GM19351 (cell line): ENCODE measurements at regions not wholly inside any gene's neighbourhood (a gene's known extent, or its start where the extent isn't known, plus 50 kb on each side); places are given as distances from the start of the nearest gene placed in this dataset.

Source experiments
- ATAC-seq: cut with Tn5 transposase; IDR thresholded peaks from one replicate; pipeline ENCODE4 v1.9.1; 2021; ENCODE audit warnings: mild to moderate bottlenecking, moderate library complexity; ENCODE audit not compliant: unreplicated experiment

DNA sequence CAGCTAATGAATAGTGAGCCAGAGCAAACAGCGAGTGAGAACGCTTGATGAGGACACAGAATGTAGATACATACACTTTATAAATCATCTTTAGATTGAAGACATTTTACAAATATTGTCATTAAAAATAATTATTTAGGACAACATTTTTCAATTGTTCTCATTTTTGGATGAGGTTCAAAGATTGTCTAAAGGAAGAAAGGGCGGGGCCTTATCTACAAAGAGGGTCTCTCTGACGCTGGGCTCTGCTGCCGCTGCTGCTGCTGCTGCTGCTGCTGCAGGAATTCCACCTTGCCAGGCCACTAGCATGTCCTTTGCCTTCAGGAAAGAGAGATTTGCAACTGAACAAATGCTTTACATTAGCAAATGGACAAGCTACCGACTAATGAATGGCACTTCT lies 220.7 kb upstream of the TMEM161B start:
- no peak for ATAC-seq

DNA sequence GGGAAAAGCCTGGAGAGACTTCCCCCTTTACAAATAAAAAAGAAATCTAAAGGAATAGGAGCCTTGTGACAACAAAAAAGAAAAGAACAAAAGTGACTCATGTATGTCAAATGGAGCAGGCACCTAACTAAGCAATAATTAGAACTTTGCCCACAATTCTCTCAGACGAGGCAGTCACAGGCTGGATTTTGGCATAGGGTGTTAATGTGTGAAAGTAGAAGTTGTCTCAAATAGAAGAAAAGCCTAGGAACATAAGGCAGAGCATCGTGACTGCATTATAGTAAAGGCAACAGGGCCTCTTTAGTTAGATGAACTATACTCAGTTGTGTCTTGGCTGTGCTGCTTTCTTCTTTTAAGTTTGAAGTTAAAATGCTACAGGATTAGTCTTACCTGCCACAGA lies 219.9 kb upstream of the TMEM161B start:
- no peak for ATAC-seq

DNA sequence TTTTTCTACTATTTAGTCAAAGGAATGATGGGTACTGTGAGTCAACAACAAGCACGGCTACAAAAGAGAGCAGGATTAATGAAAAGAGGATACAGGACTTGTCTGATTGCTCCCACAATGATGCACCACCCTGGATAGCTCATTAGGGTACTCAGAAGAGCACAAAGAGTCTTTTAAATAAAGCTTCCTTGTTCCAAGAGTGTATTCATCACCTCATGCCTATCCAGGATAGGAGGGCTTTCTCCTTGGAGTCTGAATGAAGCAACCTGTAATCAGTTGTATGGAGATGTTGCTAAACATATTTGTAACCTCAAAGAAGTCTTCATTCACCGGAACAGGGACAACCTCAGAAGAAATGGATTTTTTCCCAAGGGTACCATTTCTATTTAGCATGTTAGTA lies 219.5 kb upstream of the TMEM161B start:
- no peak for ATAC-seq

DNA sequence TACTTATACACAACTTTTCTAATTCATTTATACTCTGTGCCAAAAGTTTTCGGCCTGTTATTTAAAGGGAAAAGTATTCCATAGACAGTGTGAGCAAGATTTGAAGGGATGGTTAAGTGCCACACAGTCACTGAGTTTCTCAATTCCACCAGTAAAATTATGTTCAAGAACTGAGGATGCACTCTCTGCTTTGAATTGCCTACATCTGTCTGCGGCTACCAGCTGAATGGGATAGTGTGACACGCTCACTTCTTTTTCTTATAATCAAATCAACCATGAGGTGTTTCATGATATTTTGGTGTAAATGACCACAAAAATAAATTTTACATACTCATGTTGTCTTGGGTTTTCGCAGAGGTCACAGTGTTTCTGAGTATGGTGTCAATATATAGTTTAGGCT lies 218.4 kb upstream of the TMEM161B start:
- no peak for ATAC-seq

DNA sequence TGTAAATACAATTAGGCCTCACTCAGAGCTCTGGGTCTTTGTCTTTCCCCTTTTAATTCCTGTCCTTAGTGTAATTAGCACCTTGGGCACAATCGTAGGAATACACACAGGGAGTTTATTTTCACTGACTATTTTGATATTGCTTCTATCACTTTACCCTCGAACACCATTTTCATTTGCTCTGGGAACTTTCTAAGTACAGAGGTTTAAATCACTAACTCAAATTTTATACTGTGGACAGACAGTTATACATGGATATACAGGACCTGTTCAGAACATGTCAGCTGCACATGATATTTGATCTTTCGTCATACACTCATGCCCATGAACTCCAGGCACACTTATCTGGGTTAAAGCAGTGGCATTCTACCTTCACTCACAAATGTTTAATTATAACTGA lies 217.8 kb upstream of the TMEM161B start:
- ATAC-seq = no peak

DNA sequence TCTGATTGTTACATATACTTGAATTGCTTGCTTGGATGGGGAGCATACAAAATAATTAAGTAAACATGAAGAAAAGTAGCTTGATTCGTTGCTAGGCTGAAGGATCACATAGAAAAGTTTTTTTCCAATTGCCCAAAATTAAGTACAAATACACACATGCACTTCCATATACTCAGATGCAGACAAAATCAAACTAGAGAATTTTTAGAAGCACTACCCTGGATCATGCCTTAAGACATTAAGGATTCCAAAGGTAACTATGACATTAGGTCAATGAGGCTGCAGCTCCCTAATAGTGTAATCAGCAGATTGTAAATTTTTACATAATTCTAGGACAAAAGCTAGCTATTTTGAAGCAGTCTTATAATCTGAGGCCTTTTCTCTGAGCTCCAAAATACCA lies 216.9 kb upstream of the TMEM161B start:
- no peak for ATAC-seq

DNA sequence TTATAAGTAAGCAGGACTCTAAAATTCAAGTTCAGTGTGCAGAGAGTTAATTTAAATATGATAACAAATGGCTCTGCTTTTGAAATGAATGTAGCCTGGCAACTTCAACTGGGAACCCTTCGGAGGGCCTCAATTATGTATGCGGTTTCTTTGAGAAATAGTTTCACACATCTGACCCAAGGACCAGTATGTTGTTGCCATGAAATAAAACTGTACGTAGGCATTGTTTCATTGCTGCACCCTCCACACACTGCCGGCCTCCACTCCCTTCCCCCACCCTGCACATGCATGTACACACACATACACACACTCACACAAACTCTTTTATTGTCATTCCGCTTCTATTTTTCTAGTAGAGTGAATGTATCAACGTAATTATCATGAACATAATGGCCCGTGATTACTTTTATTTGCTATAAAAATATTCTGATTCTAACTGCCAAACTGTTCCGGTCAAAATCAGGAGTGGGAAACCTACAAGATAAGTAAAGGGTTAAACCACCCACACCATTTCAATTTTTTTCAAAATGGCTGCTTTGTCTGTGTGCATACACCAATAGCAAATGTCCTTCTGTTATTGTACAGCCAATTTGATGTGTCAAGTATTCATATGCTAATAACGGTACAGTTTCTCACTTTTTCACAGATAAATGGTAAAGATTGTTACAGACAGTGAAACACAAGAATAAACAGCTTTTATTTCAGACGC lies 215.5 kb upstream of the TMEM161B start:
- no peak for ATAC-seq

DNA sequence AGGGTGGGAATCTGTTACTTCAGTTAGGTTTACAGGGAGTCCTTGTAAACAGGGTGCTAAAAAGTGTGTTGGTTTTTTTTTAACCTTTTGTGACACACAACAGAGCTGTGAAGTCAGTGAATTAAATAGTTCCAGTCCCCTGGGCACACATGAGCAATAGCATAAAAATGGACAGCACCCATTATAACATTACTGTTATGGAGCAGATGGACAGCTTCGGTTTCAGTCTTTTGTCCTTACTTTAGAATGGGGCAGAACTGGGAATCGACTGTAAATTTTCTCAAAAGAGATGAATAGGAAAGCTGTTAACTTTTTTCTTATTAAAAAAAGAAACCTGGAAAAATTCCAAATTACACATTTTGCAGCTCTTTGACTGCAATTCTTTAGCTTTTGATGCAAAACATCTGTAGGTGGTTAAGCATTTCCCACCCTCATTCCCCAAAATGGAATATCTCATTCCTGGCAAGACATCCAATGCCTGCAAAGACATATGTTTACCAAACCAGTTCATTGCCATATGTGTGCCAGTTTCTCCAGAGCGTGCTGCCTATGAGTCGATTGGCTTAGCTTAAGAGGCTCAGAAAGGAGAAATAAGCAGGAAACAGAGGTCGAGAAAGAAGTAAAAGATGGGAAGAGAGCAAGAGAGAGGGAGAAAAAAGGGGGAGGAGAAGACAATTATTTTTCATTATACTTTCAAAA lies 212.3 kb upstream of the TMEM161B start:
- no peak for ATAC-seq

DNA sequence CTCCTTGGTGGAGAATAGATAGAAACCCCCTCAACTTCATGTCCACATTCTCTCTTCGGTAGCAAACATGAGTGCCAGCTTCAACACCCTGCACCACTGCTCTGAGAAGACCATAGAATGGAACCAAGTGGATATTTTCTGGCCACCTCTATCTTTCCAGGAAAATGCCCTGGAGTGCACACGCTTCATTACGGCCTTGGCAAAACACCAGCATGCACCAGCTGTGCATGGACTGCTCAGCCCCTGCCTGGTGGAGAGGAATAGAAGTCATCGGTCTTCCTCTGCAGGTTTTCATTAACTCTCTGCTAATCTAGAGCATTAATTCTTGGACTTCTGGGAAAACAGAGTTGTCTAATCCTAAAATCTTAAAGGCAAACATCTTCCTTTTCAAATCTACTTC lies 211.6 kb upstream of the TMEM161B start:
- no peak for ATAC-seq

DNA sequence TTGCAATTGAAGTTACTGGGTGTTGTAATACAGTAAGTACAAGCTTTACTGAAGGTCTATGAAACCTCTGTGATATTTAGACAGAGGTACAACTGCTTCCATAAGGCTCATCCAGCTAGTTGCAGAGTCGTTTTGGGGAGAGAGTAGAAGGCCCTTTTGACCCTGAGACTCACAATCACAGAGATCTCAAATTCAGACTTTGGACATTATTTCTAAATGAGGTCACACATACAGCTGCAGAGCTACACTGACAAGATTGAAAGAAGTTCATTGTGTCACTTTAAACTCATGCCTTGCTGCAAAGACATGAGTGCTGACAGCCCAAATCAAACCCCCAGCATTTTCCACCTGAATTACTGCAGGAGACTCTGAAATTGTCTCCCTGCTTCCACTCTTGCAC lies 205.9 kb upstream of the TMEM161B start:
- ATAC-seq = no peak

DNA sequence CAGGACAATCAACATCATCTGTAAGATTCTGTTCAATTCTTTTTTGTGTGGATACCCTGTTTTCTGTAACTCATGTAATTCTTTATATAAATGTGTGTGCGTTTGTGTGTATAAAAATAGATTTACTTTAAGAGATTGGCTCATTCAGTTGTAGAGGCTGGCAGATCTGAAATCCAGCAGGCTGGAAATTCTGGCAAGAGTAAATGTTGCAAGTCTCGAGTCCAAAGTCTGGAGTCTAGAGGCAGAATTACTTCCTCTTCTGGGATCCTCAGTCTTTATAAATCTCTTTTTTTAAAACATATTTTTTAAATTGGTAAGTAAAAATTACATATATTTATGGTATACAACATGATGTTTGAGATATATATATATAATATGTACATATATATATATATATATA lies 202.1 kb upstream of the TMEM161B start:
- no peak for ATAC-seq

DNA sequence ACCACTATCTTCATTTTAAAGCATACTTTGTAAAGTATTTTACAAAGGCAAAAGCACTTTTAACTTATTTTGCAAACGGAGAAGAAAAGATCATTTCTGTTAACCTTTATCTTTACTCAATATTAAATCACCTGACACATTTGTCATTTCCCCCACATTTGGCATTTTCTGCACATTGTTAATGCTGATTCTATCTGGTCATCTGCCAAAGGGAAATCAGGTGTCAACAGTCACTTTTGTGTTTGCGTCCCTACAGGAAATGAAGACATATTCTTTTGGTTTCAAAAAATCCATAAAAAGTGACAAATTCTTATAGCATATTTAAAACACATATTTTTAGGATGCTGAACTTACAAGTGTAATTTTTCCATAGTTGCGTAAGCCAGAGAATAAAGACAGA lies 191.3 kb upstream of the TMEM161B start:
- no peak for ATAC-seq

DNA sequence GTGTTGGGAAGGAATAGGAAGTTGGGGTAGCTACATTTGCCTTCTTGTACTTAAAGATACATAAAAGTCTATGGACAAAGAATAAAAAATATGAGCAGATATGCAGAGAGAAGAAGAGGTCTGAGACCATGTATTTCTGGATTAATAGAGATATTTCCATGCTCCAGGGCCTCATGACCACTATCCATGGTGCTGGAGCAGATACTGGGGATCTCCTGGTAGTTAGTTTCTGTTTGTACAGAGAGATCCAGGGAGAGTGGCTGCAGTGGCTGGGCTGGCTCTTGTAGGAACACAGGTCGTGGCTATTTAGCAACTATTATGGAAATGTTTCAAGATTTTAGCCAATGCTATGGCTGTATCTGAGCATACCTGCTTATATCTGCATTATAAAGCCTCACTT lies 184.2 kb upstream of the TMEM161B start:
- ATAC-seq = no peak

DNA sequence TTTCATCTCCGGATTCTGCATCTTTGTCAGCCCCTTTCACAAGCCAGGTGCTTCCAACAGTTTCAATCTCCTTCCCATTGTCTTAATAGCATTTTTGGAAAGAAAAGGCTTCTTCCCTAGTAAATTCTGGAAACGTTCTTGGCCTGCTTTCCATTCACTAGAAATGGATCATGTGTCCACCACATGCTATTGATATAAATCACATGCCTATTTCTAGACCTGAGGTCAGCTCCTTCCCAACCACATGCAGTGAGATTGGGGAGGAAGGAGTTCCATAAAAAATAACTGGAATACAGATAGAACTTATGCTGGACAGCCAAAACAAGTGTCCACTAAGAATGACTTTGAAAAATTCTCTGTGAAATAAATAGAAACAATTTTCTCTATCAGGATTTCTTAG lies 181.6 kb upstream of the TMEM161B start:
- no peak for ATAC-seq

DNA sequence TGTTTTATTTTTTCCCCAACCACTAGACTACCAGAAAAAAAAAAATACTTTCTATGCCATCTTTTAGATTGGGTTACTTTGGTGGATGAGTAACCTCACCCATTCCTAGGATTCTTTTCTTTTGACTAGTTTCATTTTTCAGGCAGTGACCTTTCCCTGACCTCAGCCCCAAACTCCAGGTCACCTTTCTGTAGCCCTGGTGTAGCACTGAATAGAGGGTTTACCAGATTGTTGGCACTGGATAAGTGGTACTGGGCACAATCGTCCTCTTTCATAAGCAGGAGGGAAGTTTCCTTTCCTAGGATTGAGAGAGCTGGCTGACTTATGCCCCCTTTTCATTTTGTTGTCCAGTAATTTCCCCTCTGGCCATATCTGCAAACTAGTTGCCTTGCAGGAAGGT lies 169.4 kb upstream of the TMEM161B start:
- no peak for ATAC-seq

DNA sequence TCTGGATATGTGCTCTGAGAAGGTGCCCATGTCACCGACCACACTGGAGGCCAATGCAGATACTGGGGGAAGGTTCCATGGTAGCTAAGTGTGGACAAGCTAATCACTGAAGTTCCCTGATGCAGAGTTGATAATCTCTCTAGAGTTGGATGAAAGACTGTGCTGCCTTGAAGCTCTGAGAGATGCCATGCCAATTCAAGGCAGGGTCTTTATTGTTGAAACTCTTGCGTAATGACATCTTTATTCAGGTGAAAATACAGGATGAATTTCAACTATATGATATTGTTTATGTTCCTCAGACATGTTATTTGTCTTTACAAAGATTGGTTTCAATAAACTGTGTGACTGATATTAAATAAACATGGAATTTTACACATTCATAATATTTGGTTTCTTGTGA lies 167.6 kb upstream of the TMEM161B start:
- ATAC-seq = no peak

DNA sequence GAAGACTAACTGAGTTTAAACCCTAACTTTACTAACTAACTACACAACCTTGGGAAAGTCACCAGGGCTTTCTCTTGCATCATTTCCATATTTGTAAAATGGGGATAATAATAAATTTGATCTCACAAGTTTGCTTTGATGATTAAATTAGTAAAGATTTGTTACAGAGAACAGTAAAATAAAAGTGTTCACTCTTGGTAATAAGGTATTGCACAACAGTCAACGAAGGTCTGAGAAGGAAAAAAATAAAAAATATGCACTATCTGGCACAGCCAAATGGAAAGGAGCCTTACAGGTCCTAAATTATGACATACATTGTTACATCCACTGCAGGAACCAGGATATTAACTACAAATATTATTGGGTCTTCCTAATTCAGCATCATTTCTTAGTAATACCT lies 160.0 kb upstream of the TMEM161B start:
- ATAC-seq = no peak

DNA sequence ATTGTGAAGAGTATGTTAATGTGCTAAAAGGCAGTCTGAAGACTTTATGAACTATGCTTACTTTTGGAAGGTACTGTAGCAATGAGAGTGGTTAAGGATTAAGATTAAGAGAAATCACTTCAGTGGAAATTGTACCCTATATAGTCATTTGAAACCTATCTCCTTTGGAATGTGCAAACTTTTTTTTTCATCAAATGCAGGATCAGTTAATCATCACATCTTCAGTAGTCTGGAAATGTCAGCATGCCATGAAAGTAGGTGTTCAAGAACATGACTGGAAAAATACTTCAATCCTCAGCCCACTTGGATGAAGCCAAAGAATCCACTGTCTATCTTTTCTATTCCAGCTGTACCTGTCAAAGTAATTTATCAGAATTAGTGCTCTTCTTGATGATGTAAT lies 157.8 kb upstream of the TMEM161B start:
- no peak for ATAC-seq

DNA sequence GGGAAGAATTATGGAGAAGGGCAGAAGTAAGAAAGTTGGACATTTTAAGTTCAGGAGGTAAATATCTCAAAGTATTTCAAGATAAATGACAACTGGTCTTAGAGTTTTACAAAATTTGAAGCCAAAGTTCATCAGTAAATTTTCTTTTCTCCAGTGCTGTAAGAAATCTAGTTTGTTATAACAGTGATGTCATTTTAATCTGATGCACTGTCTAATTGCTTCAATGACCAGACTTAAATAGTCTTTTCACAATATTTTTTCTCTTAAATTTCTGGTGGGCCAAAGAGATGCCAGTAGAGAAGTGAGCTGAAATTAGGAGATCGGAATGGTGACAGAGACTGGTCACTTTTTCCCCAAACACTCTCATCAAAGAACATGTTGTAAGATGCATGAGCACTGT lies 156.5 kb upstream of the TMEM161B start:
- no peak for ATAC-seq

DNA sequence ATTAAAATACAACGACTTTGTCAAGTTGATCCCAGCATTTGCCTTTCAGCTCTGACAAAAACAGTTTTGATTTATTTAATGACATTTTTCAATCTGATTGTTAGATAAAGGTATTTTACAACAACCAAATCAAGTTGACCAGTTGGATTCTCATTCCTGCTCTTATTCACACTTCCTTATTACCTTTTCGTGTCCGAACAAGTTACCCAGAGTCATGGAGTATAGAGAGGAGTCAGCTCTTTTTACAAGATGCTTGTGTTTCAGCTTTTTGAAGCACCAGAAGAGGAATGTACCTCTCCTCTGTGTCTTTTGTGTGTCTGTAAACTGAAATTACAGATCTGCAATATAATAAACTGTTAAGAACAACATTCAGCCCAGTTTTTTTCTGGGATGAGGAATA lies 151.3 kb upstream of the TMEM161B start:
- no peak for ATAC-seq

DNA sequence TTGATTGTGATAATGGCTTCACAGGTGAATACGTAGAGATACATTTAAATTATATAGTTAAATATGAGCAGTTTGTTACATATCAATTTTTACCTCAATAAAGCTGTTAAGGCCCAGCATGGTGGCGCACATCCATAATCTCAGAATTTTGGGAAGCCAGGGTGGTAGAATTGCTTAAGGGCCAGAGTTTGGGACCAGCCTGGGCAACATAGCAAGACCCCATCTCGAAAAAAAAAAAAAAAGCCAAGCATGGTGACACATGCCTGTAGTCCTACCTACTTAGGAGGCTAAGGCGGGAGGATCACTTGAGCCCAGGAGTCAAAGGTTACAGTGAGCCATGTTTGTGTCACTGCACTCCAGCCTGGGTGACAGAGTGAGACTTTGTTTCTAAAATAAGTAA lies 138.7 kb upstream of the TMEM161B start:
- ATAC-seq = no peak

DNA sequence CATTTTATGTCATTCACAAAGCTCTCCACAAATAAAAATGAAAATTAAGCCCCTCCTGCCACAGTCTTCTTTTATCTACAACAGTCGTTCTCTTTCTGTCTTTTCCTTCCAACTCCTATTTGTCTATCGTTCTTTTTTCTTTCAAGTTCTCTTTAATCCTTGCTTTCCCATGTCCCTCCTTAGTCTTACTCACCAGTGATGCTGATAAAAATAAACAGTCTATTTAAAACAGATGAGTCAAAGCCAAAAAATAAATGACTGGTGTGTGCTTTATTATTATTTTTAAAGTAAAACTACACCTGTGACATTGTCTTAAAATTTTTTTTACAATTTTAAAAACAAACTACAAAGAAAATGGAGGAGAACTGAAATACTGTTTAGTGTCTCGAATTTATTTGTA lies 137.1 kb upstream of the TMEM161B start:
- ATAC-seq = no peak

DNA sequence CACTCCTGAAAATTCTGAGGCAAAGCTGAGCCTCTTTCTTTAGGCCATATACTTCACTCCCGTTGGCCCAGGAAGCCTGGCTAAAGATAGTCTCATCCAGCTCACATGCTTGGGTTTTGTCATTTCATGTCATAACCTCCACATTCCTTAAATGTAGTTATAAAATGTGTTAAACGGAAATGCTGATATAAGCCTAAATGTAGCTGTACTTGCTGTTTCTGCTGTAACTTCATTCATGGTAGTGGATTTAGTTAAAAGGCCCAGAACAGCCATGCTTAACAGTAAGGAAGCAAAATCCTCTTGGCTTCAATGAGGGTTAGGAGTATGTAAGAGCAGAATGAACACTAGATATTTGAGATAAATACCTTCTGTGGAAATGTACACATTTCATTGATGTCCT lies 135.8 kb upstream of the TMEM161B start:
- ATAC-seq = no peak
